ENCODE measurements at regions not wholly inside any gene's neighbourhood (a gene's known extent, or its start where the extent isn't known, plus 50 kb on each side); places are given as distances from the start of the nearest gene placed in this dataset.

DNA sequence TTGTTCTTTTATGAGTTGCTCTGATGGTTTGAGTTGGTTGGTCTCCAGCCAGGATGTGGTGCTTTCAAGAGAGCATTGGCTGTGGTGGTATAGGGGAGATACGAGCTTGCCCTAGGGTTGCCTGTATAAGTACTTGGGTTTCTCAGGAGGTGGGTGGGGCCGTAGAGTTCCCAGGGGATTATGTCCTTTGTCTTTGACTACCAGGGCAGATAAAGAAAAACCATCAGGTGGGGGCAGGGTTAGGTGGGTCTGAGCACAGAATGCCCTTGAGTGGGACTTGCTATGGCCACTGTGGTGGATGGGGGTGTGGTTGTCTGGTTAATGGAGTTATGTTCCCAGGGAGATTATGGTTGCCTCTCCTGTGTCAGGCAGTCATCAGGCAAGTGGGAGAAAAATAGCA lies 247.9 kb upstream of the HAND2 start:
- Histone ChIP-seq H3K4me3 (ENCODE audit: extremely low read depth in 1 of 4, insufficient read depth in 2 of 4, low read depth in 3 of 4, low read length in 4 of 4) (no peak overlapping the region), H2BK20ac (ENCODE audit: low read length) (no peak overlapping the region), H4K8ac (ENCODE audit: extremely low read depth, insufficient read depth, low read length) (no peak overlapping the region), H3K23ac (ENCODE audit: insufficient read length) (no peak overlapping the region), H2AK5ac (ENCODE audit: low read depth, low read length) (no peak overlapping the region), H2BK15ac (ENCODE audit: low read length) (no peak overlapping the region), H3K27me3 (replicated peaks in 1 of 4; ENCODE audit: control insufficient read depth in 3 of 4, extremely low read depth in 1 of 4, insufficient read depth in 3 of 4, low read length in 3 of 4) (no peaks in the 10 kb centered on the region), H3K27ac (ENCODE audit: low read depth, low read length) (no peak overlapping the region), H2BK120ac (replicated peaks; ENCODE audit: low read depth, low read length) (no peak overlapping the region), H3K79me1 (ENCODE audit: low read depth, low read length) (no peaks in the 10 kb centered on the region), H4K91ac (replicated peaks; ENCODE audit: insufficient read length, low read length) (no peak overlapping the region), H3K56ac (replicated peaks; ENCODE audit: insufficient read length, low read depth, low read length) (no peak overlapping the region), H3K18ac (ENCODE audit: extremely low read depth, low read length) (no peak overlapping the region), H3K9ac (replicated peaks in 1 of 4; ENCODE audit: extremely low read depth in 1 of 4, low read depth in 3 of 4, low read length in 3 of 4) (no peak overlapping the region), H3K4me1 (replicated peaks in 1 of 4; ENCODE audit: control insufficient read depth in 3 of 4, insufficient read depth in 4 of 4, low read length in 3 of 4) (no peaks in the 10 kb centered on the region), H4K20me1 (replicated peaks in 1 of 2; ENCODE audit: control insufficient read depth in 1 of 2, insufficient read depth in 2 of 2, low read length in 2 of 2) (no peaks in the 10 kb centered on the region), H3K79me2 (ENCODE audit: control insufficient read depth in 1 of 2, insufficient read depth in 2 of 2, low read length in 2 of 2) (no peaks in the 10 kb centered on the region), H2AFZ (ENCODE audit: low read length) (no peak overlapping the region; the same call in 1 of the 2 replicates), H3K9me3 (ENCODE audit: insufficient read depth in 2 of 2, low read depth in 1 of 2, low read length in 1 of 2) (no peaks in the 10 kb centered on the region), H3K4me2 (ENCODE audit: insufficient read depth in 1 of 2, low read depth in 2 of 2, low read length in 2 of 2) (no peak overlapping the region; a peak in 1 of 4 replicates), H3K4ac (replicated peaks; ENCODE audit: insufficient read length, low read depth, low read length) (no peak overlapping the region), H2BK12ac (ENCODE audit: low read depth, low read length) (no peak overlapping the region), H3K14ac (ENCODE audit: insufficient read length) (no peak overlapping the region), H4K5ac (ENCODE audit: insufficient read length, low read depth, low read length) (no peak overlapping the region), H2BK5ac (ENCODE audit: low read depth, low read length) (no peak overlapping the region), H3K23me2 (ENCODE audit: low read depth, low read length) (no peaks in the 10 kb centered on the region), H3K36me3 (ENCODE audit: control insufficient read depth in 2 of 4, insufficient read depth in 4 of 4, low read length in 3 of 4) (no peaks in the 10 kb centered on the region)
- TF ChIP-seq SP2 (IDR thresholded peaks at IDR 0.05; ENCODE audit: low read length) (no peak), ATF3 (IDR thresholded peaks at IDR 0.05; ENCODE audit: insufficient read depth, low read depth, low read length) (no peak), ASH2L (IDR thresholded peaks at IDR 0.05; ENCODE audit: low read length) (no peak), RFX5 (IDR thresholded peaks at IDR 0.05; ENCODE audit: borderline replicate concordance, low read depth, low read length) (no peak)
- WGBS, 2 experiments (ENCODE audit: extremely low coverage in 1 of 2, insufficient coverage in 1 of 2, insufficient read length in 1 of 2, insufficient replicate concordance in 2 of 2, low coverage in 1 of 2, low lambda C conversion rate in 2 of 2, missing lambda C conversion rate in 1 of 2) = 90% methylated on average over 2 of the region's 2 CpGs; no CpG with 5 or more reads in 1 of the 2 experiments
- DNase-seq (ENCODE audit: low read depth in 1 of 2, low spot score in 2 of 2) (no peak), FAIRE-seq (no peak)
- POLR2A ChIA-PET (ENCODE audit: partially characterized antibody) = no interaction called here
- CTCF ChIA-PET (ENCODE audit: partially characterized antibody) = no interaction called here
